ENCODE measurements at regions not wholly inside any gene's neighbourhood (a gene's known extent, or its start where the extent isn't known, plus 50 kb on each side); places are given as distances from the start of the nearest gene placed in this dataset.

GRCh38 chr6:21804941-21805610 is 211.5 kb downstream of the SOX4 start:
- Histone ChIP-seq H3K9me1 (ENCODE audit: control insufficient read depth, extremely low read depth, insufficient read depth, low read length) (no peaks in the 10 kb centered on the region), H3K27me3 (ENCODE audit: control insufficient read depth, extremely low read depth, insufficient read depth, low read length) (no peaks in the 10 kb centered on the region), H4K20me1 (ENCODE audit: control insufficient read depth, extremely low read depth, insufficient read depth, low read length) (no peaks in the 10 kb centered on the region), H3K4me1 (ENCODE audit: control insufficient read depth, extremely low read depth, insufficient read depth, low read length) (peaks cover 8% of the 10 kb centered on the region), H2AFZ (ENCODE audit: control insufficient read depth, low read length) (no peak overlapping the region), H3K27ac (ENCODE audit: control insufficient read depth, insufficient read depth, low read length) (no peak overlapping the region), H3K79me2 (ENCODE audit: control insufficient read depth, insufficient read depth, low read length) (no peaks in the 10 kb centered on the region), H3K4me3 (ENCODE audit: control insufficient read depth in 2 of 3, extremely low read depth in 1 of 3, insufficient read depth in 2 of 3, low read depth in 1 of 3, low read length in 3 of 3) (no peak overlapping the region), H3K36me3 (ENCODE audit: control insufficient read depth in 2 of 2, extremely low read depth in 1 of 2, insufficient read depth in 2 of 2, low read length in 2 of 2) (no peaks in the 10 kb centered on the region), H3K9me3 (ENCODE audit: control insufficient read depth, low read depth, low read length) (no peaks in the 10 kb centered on the region), H3K4me2 (ENCODE audit: control insufficient read depth, extremely low read depth, insufficient read depth, low read depth, low read length) (no peak overlapping the region), H3K9ac (ENCODE audit: control insufficient read depth, extremely low read depth, insufficient read depth, low read length) (no peak overlapping the region)
- dilution Hi-C loops (cut with MboI; ENCODE audit: extremely low pct_ligation_motif_present, low sequenced_read_pairs), result no loop called here
- DNase-seq (ENCODE audit: low read depth, low spot score), result no peak
- no peak for TF ChIP-seq CTCF (optimal IDR thresholded peaks at IDR 0.05 in 1 of 3, IDR thresholded peaks at IDR 0.05 in 1 of 3, conservative IDR thresholded peaks at IDR 0.05 in 1 of 3; ENCODE audit: extremely low read depth in 1 of 3, insufficient read depth in 2 of 3, low read length in 3 of 3)
- no peak for TF ChIP-seq EZH2 (IDR thresholded peaks at IDR 0.05; ENCODE audit: low read length)
- no peak for FAIRE-seq

- H3K4me2 ChIP-seq (ENCODE audit: control insufficient read depth, extremely low read depth, insufficient read depth, low read depth, low read length), result no peak overlapping the region
- FAIRE-seq (no peak), DNase-seq (ENCODE audit: low read depth, low spot score) (no peak)
- no peaks in the 10 kb centered on the region for H4K20me1 ChIP-seq (ENCODE audit: control insufficient read depth, extremely low read depth, insufficient read depth, low read length)
- no peaks in the 10 kb centered on the region for H3K36me3 ChIP-seq (ENCODE audit: control insufficient read depth in 2 of 2, extremely low read depth in 1 of 2, insufficient read depth in 2 of 2, low read length in 2 of 2)
- no peaks in the 10 kb centered on the region for H3K27me3 ChIP-seq (ENCODE audit: control insufficient read depth, extremely low read depth, insufficient read depth, low read length)
- H3K9me1 ChIP-seq (ENCODE audit: control insufficient read depth, extremely low read depth, insufficient read depth, low read length), result no peaks in the 10 kb centered on the region
- H3K9ac ChIP-seq (ENCODE audit: control insufficient read depth, extremely low read depth, insufficient read depth, low read length), result no peak overlapping the region
- no peaks in the 10 kb centered on the region for H3K79me2 ChIP-seq (ENCODE audit: control insufficient read depth, insufficient read depth, low read length)
- no peaks in the 10 kb centered on the region for H3K9me3 ChIP-seq (ENCODE audit: control insufficient read depth, low read depth, low read length)
- no peak overlapping the region for H3K27ac ChIP-seq (ENCODE audit: control insufficient read depth, insufficient read depth, low read length)
- no peak overlapping the region for H3K4me3 ChIP-seq (ENCODE audit: control insufficient read depth in 2 of 3, extremely low read depth in 1 of 3, insufficient read depth in 2 of 3, low read depth in 1 of 3, low read length in 3 of 3)
- peaks cover 8% of the 10 kb centered on the region for H3K4me1 ChIP-seq (ENCODE audit: control insufficient read depth, extremely low read depth, insufficient read depth, low read length)
- H2AFZ ChIP-seq (ENCODE audit: control insufficient read depth, low read length), result no peak overlapping the region
- no peak for TF ChIP-seq EZH2 (IDR thresholded peaks at IDR 0.05; ENCODE audit: low read length)
- no peak for TF ChIP-seq CTCF (optimal IDR thresholded peaks at IDR 0.05 in 1 of 3, IDR thresholded peaks at IDR 0.05 in 1 of 3, conservative IDR thresholded peaks at IDR 0.05 in 1 of 3; ENCODE audit: extremely low read depth in 1 of 3, insufficient read depth in 2 of 3, low read length in 3 of 3)
- dilution Hi-C loops (cut with MboI; ENCODE audit: extremely low pct_ligation_motif_present, low sequenced_read_pairs), result no loop called here
These were observed 213.9 kb downstream of the SOX4 start for GRCh38 chr6:21807299-21808044.

Measured in keratinocyte (primary cell).